ENCODE measurements at regions not wholly inside any gene's neighbourhood (a gene's known extent, or its start where the extent isn't known, plus 50 kb on each side); places are given as distances from the start of the nearest gene placed in this dataset.

GRCh38 chr3:89841041-89841440, 733.6 kb downstream of the EPHA3 start:
- Histone ChIP-seq H3K27ac (ENCODE audit: extremely low read depth, low read depth, low read length) (no peak overlapping the region), H3K9me3 (ENCODE audit: control insufficient read depth, insufficient read depth, low read depth, low read length) (no peaks in the 10 kb centered on the region), H3K36me3 (ENCODE audit: control insufficient read depth in 2 of 2, insufficient read depth in 1 of 2, low read length in 2 of 2) (no peaks in the 10 kb centered on the region), H3K4me3 (ENCODE audit: low read depth, low read length) (no peak overlapping the region), H3K4me1 (ENCODE audit: control insufficient read depth, insufficient read depth, low read length) (no peaks in the 10 kb centered on the region)
- ChIA-PET POLR2A (no interaction called here), CTCF (no interaction called here)
- TF ChIP-seq BCL11A (tag by site-specific recombination; IDR thresholded peaks at IDR 0.05; ENCODE audit: low read depth), result no peak

GRCh38 chr3:89845053-89845452, 737.6 kb downstream of the EPHA3 start:
- no peak overlapping the region for H3K4me3 ChIP-seq (ENCODE audit: low read depth, low read length)
- POLR2A ChIA-PET, result no interaction called here
- H3K9me3 ChIP-seq (ENCODE audit: control insufficient read depth, insufficient read depth, low read depth, low read length), result no peaks in the 10 kb centered on the region
- no peaks in the 10 kb centered on the region for H3K4me1 ChIP-seq (ENCODE audit: control insufficient read depth, insufficient read depth, low read length)
- no peaks in the 10 kb centered on the region for H3K36me3 ChIP-seq (ENCODE audit: control insufficient read depth in 2 of 2, insufficient read depth in 1 of 2, low read length in 2 of 2)
- no peak overlapping the region for H3K27ac ChIP-seq (ENCODE audit: extremely low read depth, low read depth, low read length)
- CTCF ChIA-PET, result no interaction called here
- TF ChIP-seq ZNF274 (IDR thresholded peaks at IDR 0.05; ENCODE audit: low read length), result no peak
- no peak for TF ChIP-seq ZNF274 (tag by site-specific recombination; IDR thresholded peaks at IDR 0.05; ENCODE audit: borderline replicate concordance)
- TF ChIP-seq ZBTB6 (tag by site-specific recombination; IDR thresholded peaks at IDR 0.05), result no peak
- no peak for TF ChIP-seq ZNF571 (tag by site-specific recombination; IDR thresholded peaks at IDR 0.05)
- no peak for TF ChIP-seq ZNF561 (tag by site-specific recombination; IDR thresholded peaks at IDR 0.05; ENCODE audit: borderline replicate concordance)
- TF ChIP-seq ZSCAN4 (tag by site-specific recombination; IDR thresholded peaks at IDR 0.05), result no peak
- TF ChIP-seq ZNF18 (tag by site-specific recombination; IDR thresholded peaks at IDR 0.05), result no peak
- TF ChIP-seq ZNF707 (tag by site-specific recombination; IDR thresholded peaks at IDR 0.05), result no peak
- TF ChIP-seq ZNF112 (tag by site-specific recombination; IDR thresholded peaks at IDR 0.05), result no peak
- no peak for TF ChIP-seq ZNF248 (tag by site-specific recombination; IDR thresholded peaks at IDR 0.05)
- no peak for TF ChIP-seq ZNF837 (tag by site-specific recombination; IDR thresholded peaks at IDR 0.05)
- no peak for TF ChIP-seq PATZ1 (tag by site-specific recombination; IDR thresholded peaks at IDR 0.05)
- TF ChIP-seq ZNF26 (tag by site-specific recombination; IDR thresholded peaks at IDR 0.05), result no peak
- no peak for TF ChIP-seq GLI2 (tag by site-specific recombination; IDR thresholded peaks at IDR 0.05; ENCODE audit: borderline replicate concordance, low read depth)
- TF ChIP-seq ZNF785 (tag by site-specific recombination; IDR thresholded peaks at IDR 0.05), result no peak
- no peak for TF ChIP-seq ZNF280D (tag by site-specific recombination; IDR thresholded peaks at IDR 0.05)
- no peak for TF ChIP-seq ZNF404 (tag by site-specific recombination; IDR thresholded peaks at IDR 0.05)
- no peak for TF ChIP-seq KLF7 (tag by site-specific recombination; IDR thresholded peaks at IDR 0.05; ENCODE audit: borderline replicate concordance)
- no peak for TF ChIP-seq ZNF280C (tag by site-specific recombination; IDR thresholded peaks at IDR 0.05)

Data from HEK293 (cell line).